GM12865 (cell line): ENCODE measurements at regions not wholly inside any gene's neighbourhood (a gene's known extent, or its start where the extent isn't known, plus 50 kb on each side); places are given as distances from the start of the nearest gene placed in this dataset.
A peak's percentile ranks its signal among the peaks of the same experiment; 100 is the strongest.

Source experiments
- DNase-seq: peaks from one replicate; pipeline ENCODE4 v3.0.0; 2010; ENCODE audit warnings: low read depth
- H3K4me3 ChIP-seq: 2 replicates; pipeline ENCODE4 v1.5.1; 2011; ENCODE audit warnings: mild to moderate bottlenecking, low read depth, low read length, control low read depth
- TF ChIP-seq, protein P1 (sequence below): IDR thresholded peaks from 2 replicates; pipeline ENCODE4 v1.5.1; 2011; ENCODE audit warnings: low read length, control low read depth, low read depth, inconsistent platforms; ENCODE audit not compliant: insufficient read depth; ENCODE audit errors: missing control alignments

DNA sequence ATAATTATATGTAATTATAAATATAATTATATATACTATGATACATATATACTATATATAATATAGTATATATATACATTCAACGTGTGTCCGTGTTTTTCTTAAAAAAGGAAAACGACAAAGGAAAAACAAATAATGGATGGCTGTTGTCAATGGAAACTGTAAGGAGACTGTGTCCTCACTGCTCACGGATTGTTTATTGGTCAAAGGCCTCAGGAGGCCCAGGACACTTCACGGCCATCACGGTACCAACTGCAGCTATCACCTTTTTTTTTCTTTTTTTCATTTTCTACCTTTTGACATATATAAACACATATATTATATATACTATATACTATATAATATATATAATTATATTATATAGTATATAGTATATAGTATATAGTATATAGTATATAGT lies 113.4 kb downstream of the SPTSSA start:
- no peak overlapping the region for H3K4me3 ChIP-seq
- no peak for DNase-seq
- TF ChIP-seq, protein P1, sequence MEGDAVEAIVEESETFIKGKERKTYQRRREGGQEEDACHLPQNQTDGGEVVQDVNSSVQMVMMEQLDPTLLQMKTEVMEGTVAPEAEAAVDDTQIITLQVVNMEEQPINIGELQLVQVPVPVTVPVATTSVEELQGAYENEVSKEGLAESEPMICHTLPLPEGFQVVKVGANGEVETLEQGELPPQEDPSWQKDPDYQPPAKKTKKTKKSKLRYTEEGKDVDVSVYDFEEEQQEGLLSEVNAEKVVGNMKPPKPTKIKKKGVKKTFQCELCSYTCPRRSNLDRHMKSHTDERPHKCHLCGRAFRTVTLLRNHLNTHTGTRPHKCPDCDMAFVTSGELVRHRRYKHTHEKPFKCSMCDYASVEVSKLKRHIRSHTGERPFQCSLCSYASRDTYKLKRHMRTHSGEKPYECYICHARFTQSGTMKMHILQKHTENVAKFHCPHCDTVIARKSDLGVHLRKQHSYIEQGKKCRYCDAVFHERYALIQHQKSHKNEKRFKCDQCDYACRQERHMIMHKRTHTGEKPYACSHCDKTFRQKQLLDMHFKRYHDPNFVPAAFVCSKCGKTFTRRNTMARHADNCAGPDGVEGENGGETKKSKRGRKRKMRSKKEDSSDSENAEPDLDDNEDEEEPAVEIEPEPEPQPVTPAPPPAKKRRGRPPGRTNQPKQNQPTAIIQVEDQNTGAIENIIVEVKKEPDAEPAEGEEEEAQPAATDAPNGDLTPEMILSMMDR = no peak

DNA sequence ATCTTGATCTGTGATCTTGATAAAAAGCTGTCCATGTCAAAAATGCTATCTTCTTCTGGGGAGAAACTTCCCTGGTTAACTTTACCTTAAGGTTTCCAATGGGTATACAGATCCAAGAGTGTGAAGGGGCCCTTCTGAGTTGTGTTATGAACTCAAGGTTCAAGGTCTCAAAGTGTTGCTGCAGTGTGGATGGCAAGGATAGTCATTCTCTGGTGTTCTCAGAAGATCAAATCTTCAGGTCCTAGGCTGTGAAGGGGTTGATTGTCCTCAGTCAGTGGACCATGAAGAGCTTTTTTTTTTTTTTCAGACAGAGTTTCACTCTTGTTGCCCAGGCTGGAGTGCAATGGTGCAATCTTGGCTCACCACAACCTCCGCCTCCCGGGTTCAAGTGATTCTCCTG lies 114.4 kb downstream of the SPTSSA start:
- TF ChIP-seq, protein P1 = no peak
- no peak overlapping the region for H3K4me3 ChIP-seq
- peak; percentile 42 for DNase-seq

DNA sequence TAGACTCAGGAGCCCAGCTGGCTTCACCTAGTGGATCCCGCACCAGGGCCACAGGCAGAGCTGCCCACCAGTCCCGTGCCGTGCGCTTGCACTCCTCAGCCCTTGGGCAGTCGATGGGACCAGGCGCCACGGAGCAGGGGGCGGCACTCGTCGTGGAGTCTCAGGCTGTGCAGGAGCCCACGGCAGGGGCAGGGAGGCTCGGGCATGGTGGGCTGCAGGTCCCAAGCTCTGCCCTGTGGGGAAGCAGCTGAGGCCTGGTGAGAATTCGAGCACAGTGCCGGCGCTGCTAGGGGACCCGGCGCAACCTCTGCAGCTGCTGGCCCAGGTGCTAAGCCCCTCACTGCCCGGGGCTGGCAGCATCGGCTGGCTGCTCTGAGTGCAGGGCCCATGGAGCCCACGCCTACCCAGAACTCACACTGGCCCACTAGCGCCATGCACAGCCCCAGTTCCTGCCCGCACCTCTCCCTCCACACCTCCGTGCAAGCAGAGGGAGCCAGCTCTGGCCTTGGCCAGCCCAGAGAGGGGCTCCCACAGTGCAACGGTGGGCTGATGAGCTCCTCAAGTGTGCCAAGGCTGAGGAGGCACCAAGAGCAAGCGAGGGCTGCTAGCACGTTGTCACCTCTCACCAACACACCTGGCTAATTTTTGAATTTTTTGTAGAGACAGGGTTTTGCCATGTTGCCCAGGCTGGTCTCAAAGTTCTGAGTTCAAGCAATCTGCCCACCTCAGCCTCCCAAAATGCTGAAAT lies 116.1 kb downstream of the SPTSSA start:
- TF ChIP-seq, protein P1 = no peak
- H3K4me3 ChIP-seq = no peak overlapping the region
- no peak for DNase-seq

DNA sequence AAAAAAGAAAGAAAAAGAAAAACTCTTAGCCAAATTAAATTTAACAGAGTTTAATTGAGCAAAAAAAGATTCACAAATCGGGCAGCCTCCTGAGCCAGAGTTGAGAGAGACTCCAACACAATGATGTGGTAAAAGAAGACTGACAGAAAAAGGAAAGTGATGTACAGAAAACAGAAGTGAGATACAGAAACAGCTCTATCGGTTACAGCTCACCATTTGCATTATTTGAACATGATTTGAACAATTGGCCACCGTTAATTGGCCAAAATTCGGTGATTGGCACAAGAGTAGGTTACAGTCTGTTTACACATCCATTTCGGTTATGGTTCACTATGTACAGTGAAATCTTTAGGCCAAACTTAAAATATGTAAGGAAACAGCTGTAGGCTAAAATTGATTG lies 117.7 kb downstream of the SPTSSA start:
- TF ChIP-seq, protein P1 = no peak
- no peak for DNase-seq
- H3K4me3 ChIP-seq = no peak overlapping the region

DNA sequence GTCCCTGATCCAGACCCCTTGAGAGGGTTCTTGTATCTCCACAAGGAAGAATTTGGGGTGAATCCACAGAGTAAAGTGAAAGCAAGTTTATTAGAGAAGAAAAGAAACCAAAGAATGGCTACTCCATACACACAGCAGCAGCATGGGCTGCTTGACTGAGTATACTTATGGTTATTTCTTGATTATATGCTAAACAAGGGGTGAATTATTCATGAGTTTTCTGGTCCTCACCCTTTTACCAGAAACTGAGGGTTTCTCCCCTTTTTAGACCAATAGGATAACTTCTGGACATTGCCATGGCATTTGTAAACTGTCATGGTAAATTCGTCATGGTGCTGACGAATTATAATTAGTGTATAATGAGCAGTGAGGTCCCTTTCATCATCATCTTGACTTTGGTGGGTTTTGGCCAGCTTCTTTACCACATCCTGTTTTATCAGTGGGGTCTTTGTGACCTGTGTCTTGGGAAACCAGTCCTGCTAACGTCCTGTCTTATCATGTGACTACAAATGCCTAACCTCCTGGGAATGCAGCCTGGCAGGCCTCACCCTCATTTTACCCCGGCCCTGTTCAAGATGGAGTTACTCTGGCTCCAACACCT lies 121.9 kb downstream of the SPTSSA start:
- DNase-seq = no peak
- H3K4me3 ChIP-seq = no peak overlapping the region
- TF ChIP-seq, protein P1 = no peak

DNA sequence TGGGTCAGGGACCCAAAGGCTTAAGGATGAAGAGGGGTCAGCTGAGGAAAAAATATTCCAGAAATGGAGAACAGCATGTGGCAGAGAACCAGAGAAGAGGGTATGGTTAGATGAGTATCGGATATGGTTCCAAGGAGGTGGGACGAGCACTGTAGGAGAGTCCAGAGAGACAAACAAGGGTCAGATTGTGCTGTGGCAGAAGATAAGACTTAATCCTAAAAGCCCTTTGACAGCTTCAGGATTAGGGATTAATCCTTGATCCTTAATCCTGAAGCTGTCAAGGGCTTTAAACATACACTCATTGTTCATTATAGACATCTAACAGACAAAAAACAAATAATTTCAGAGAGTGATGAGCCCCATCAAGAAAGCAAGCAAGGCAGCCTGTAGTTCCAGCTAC lies 124.0 kb downstream of the SPTSSA start:
- no peak overlapping the region for H3K4me3 ChIP-seq
- DNase-seq = no peak
- TF ChIP-seq, protein P1 = no peak

DNA sequence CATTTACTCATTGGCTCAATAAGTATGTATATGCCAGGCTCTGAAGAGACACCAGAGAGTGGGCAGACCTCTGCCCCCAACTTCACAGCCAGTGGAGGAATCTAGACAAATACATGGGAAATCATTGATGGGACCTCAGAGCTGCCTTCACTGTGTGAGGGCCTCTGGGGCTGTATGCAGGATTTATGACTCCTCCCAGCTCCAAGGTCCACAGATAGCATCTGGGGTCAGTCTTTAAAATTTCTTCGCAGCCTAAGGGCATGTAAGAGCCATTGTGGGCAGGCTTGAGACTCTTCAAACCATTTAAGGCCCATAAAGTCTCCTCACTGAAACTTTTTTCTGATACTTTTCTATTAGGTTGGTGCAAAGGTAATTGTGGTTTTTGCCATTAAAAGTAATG lies 125.5 kb downstream of the SPTSSA start:
- TF ChIP-seq, protein P1 = no peak
- H3K4me3 ChIP-seq = no peak overlapping the region
- no peak for DNase-seq
